ENCODE measurements at regions not wholly inside any gene's neighbourhood (a gene's known extent, or its start where the extent isn't known, plus 50 kb on each side); places are given as distances from the start of the nearest gene placed in this dataset.

- TF ChIP-seq POLR2A (IDR thresholded peaks at IDR 0.05) (no peak), CTCF (IDR thresholded peaks at IDR 0.05 in 4 of 5, conservative IDR thresholded peaks at IDR 0.05 in 1 of 5) (no peak)
Measured at GRCh38 chr11:50170115-50170514, 137.4 kb downstream of the OR4C45 start.

Data from gastrocnemius medialis (tissue), 4 donors.